ENCODE measurements at regions not wholly inside any gene's neighbourhood (a gene's known extent, or its start where the extent isn't known, plus 50 kb on each side); places are given as distances from the start of the nearest gene placed in this dataset.

DNA sequence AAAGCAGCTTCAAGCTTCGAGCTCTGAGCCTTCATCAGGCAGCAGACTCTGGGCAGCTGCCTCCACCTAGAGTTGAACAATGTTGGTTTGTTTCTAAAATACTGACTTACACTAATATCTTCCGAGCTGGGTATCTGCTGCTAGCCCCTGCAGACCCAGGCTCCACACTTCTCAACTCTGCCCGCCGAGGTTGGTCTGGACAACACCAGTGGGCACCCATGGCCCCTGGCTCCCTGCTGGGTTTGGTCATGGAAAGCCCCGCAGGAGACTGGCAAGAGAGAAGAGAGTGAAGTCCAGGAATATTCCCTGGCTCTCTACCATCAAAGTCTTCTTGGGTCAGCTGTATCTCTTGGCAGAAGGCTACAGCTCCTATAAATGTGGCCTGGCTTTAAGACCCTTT lies 214.2 kb upstream of the TMEM132C start:
- DNase-seq (ENCODE audit: low read depth), result no peak
- H3K4me3 ChIP-seq (ENCODE audit: low read depth, low read length), result no peak overlapping the region
- TF ChIP-seq, protein P1, sequence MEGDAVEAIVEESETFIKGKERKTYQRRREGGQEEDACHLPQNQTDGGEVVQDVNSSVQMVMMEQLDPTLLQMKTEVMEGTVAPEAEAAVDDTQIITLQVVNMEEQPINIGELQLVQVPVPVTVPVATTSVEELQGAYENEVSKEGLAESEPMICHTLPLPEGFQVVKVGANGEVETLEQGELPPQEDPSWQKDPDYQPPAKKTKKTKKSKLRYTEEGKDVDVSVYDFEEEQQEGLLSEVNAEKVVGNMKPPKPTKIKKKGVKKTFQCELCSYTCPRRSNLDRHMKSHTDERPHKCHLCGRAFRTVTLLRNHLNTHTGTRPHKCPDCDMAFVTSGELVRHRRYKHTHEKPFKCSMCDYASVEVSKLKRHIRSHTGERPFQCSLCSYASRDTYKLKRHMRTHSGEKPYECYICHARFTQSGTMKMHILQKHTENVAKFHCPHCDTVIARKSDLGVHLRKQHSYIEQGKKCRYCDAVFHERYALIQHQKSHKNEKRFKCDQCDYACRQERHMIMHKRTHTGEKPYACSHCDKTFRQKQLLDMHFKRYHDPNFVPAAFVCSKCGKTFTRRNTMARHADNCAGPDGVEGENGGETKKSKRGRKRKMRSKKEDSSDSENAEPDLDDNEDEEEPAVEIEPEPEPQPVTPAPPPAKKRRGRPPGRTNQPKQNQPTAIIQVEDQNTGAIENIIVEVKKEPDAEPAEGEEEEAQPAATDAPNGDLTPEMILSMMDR (IDR thresholded peaks at IDR 0.05; ENCODE audit: insufficient read depth, low read length), result no peak

DNA sequence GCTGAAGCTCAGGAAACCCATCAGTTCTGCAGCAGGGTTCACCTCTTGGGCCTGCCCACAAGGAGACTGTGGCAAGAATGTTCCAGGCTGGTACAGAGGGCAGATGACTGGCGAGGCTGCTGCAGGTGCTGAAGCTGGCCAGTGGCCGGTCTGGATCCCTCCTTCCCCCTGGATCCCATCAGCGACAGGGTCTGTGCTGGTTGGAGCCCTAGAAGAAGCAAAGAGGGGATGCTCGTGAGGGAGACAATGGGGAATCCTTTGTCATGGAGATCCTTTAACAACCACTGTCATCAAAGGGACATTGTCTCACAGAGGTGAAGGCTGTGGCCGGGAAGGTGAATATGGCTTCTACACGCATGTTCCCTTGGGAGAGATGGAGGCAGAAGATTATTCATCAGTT lies 211.4 kb upstream of the TMEM132C start:
- no peak overlapping the region for H3K4me3 ChIP-seq (ENCODE audit: low read depth, low read length)
- no peak for DNase-seq (ENCODE audit: low read depth)
- TF ChIP-seq, protein P1 (IDR thresholded peaks at IDR 0.05; ENCODE audit: insufficient read depth, low read length), result no peak

DNA sequence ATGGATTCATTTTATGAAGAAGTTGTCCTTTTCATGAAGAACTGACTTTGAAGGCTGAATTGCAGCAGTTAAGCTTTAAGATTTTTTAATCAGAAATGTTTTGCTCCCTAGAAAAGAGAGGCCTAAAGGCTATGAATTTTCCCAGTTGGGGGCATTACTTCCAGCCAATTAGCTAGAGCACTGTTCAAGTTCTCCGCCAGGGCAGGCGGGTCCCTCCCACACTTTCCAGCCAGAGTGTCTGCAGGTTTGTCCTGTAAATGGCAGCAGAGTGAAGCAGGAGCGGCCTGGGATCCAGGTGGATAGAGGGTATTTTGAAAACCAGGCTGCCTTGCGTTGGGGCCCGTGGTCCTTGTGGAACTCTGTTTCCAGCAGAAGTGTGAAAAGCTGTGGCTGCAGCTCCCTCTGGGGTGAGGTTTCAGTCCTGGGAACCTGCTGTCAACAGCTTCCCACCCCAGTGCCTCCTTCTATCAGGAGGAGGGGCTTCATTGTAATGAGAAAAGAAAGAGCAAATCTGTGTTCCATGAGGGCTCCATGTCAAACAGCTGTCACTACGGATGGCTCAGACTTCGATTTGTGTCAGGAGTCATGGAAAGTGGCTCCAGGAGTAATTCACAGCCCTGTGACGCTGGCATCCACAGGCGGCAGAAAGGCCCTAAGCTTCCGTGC lies 210.7 kb upstream of the TMEM132C start:
- no peak for DNase-seq (ENCODE audit: low read depth)
- TF ChIP-seq, protein P1 (IDR thresholded peaks at IDR 0.05; ENCODE audit: insufficient read depth, low read length), result no peak
- no peak overlapping the region for H3K4me3 ChIP-seq (ENCODE audit: low read depth, low read length)

DNA sequence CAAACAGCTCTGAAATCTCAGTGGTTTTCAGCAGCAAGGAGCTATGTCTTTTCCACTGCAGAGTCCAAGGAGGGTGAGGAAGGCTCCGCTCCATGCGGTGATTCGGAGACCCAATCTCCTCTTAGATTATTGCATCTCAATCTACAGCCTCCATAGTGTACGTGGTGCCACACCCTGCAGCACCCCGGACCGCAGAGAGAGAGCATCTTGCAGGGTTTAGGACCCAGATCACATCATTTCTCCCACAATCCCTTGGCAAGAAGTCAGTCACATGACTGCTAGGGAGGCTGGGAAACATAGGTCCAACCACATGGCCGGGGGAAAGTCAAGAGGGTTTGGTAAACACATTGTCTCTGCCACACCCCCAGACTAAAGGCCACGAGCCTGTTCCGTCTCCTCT lies 209.4 kb upstream of the TMEM132C start:
- no peak overlapping the region for H3K4me3 ChIP-seq (ENCODE audit: low read depth, low read length)
- no peak for DNase-seq (ENCODE audit: low read depth)
- TF ChIP-seq, protein P1 (IDR thresholded peaks at IDR 0.05; ENCODE audit: insufficient read depth, low read length), result no peak

GRCh38 chr12:128059621-128060370 lies 207.2 kb upstream of the TMEM132C start:
- no peak overlapping the region for H3K4me3 ChIP-seq (ENCODE audit: low read depth, low read length)
- TF ChIP-seq, protein P1 (IDR thresholded peaks at IDR 0.05; ENCODE audit: insufficient read depth, low read length), result no peak
- no peak for DNase-seq (ENCODE audit: low read depth)

DNA sequence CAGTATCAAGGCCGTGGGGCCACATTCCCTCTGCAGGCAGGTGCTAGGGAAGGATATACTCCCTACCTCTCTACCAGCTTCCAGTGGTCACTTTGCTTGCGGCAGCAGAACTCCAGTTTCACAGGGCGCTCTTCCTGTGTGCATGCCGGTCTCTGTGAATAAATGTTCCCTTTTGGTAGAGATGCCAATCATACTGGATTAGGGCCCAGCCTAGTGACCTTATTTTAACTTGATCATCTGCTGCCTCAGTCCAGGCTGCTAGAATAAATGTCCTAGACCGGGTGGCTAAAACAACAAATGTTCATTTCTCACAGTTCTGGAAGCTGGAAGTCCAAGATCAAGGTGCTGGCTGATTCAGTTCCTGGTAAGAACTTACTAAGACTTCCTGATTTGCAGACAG lies 198.8 kb upstream of the TMEM132C start:
- no peak for DNase-seq (ENCODE audit: low read depth)
- TF ChIP-seq, protein P1 (IDR thresholded peaks at IDR 0.05; ENCODE audit: insufficient read depth, low read length), result no peak
- no peak overlapping the region for H3K4me3 ChIP-seq (ENCODE audit: low read depth, low read length)

Data from fibroblast of the aortic adventitia (primary cell).